GM12874 (cell line): ENCODE measurements at regions not wholly inside any gene's neighbourhood (a gene's known extent, or its start where the extent isn't known, plus 50 kb on each side); places are given as distances from the start of the nearest gene placed in this dataset.

ENCODE experiments used
- TF ChIP-seq, protein P1 (sequence below): IDR thresholded peaks from 2 replicates; pipeline ENCODE4 v1.5.1; 2011; ENCODE audit warnings: low read depth, mild to moderate bottlenecking, control low read depth, low read length, moderate library complexity; ENCODE audit not compliant: insufficient read depth

DNA sequence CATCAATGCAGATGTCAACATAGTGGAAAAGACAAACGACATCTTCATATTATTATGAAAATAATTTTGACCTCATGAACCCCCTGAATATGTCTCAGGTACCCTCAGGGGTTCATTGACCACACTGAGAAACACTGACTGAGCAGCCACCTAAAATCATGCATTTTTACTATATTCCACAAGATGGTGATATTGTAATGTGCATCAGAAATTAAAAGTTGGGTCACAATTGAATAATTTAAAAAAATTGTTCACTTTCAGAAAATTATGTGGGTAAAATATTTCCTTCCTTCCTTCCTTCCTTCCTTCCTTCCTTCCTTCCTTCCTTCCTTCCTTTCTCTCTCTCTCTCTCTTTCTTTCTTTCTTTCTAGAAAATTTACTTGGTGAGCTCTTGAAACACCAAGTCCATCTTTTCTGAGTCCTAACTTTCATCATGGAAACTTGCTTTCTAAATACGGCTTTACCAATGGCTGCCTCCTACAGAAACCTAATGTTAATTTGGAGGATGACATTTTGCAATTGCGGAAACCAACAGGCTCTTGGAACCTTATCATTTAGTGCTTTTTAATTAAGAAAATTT, 103.6 kb downstream of the RTL3 start:
- TF ChIP-seq, protein P1, sequence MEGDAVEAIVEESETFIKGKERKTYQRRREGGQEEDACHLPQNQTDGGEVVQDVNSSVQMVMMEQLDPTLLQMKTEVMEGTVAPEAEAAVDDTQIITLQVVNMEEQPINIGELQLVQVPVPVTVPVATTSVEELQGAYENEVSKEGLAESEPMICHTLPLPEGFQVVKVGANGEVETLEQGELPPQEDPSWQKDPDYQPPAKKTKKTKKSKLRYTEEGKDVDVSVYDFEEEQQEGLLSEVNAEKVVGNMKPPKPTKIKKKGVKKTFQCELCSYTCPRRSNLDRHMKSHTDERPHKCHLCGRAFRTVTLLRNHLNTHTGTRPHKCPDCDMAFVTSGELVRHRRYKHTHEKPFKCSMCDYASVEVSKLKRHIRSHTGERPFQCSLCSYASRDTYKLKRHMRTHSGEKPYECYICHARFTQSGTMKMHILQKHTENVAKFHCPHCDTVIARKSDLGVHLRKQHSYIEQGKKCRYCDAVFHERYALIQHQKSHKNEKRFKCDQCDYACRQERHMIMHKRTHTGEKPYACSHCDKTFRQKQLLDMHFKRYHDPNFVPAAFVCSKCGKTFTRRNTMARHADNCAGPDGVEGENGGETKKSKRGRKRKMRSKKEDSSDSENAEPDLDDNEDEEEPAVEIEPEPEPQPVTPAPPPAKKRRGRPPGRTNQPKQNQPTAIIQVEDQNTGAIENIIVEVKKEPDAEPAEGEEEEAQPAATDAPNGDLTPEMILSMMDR: no peak

DNA sequence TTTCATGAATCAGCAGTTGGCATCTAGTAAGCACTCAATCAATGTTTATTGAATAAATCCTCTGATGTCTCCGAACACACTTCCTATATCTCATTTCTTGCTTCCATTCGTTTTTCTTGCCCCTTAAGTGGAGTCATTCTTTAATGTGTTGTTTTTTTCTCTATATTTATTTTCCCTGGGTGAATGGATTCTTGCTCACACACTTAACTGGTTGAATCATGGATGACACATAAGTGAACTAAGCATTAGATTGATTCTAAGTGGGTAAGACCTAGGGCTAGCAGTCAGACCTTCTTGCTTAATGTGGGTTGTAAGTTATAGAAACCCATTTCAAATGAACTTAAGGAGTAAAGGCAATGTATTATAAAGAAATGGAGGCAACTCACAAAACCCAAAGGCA, 111.1 kb downstream of the RTL3 start:
- TF ChIP-seq, protein P1: no peak

DNA sequence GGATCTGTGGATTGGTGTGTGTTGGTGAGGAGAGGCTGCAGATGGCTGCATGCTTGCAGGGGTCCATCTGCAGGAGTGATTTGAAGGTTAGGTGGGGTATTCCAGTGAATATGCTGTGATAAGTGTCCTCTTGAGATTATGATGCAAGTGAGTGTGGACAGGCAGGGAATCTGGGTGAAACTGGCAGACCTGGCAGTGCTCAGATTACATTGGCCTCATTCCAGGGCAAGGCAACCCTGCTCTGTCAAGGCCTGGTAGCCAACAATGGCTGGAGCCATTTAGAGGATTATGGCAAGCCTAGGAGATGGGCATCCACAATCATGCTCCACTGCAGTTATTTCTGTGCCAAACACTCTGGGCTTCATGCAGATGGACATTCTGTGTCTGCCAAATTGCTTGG, 113.9 kb downstream of the RTL3 start:
- TF ChIP-seq, protein P1: no peak

DNA sequence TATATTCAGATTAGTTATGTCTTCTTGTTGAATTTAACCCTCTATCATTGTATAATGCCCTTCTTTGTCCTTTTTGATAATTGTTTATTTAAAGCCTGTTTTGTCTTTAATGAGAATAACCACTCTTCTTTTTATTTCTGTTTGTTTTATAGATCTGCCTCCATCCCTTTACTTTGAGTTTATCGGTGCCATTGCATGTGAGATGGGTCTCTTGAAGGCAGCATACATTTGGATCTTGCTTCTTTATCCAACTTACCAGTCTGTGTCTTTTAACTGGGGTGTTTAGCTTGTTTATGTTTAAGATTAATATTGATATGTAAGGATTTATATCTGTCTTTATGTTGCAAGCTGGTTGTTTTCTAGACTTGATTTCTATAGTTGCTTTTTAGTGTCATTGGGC, 115.8 kb downstream of the RTL3 start:
- TF ChIP-seq, protein P1: no peak

DNA sequence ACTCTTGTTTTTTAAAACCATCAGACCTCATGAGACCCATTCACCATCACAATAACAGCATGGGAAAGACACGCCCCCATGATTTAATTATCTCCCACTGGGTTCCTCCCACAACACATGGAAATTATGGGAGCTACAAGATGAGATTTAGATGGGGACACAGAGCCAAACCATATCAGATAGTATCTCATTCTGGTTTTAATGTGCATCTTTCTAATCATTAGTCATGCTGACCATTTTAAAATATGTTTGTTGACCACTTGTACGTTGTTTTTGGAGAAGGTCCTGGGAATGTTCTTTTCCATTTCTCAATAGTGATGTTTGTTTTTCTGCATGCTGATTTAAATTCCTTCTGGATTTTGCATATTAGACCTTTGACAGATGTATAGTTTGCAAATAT, 119.0 kb downstream of the RTL3 start:
- TF ChIP-seq, protein P1: no peak

DNA sequence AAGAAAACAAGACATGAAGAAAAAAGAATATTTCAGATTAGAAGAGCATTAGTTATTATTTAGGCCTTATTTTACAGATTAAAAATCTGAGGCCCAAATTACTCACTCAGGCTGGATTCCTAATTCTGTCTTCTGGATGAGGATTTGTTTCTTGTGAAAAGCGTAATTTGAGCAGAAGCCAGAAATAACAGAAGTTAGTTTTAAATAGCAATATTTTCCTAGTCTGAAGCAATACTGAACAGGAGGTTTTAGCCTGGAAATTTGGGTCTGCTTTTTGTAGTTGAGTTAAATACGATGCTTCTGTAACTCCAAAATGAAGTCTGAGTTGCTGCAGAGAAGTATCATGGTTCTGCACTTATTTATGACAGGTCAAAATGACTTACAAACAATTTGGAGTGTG, 124.9 kb downstream of the RTL3 start:
- TF ChIP-seq, protein P1: no peak

DNA sequence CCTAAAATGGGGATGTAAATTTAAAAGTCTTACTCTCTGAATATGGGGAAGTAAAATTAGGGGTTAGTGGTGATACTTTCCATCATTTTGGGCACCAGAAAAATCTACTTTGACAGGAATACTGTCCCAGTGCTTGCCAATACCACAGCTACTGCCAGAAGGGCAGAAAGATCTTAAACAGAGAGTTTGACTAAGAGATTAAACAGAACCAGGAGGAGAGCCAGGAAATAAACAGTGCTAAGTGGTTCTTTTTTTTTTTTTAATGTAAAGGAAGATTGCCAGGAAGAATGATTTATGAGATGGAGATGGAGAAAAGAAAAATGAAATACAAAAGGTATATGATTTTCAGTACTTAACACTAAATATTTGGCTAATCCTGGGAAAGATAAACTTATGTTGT, 126.8 kb downstream of the RTL3 start:
- TF ChIP-seq, protein P1: no peak

DNA sequence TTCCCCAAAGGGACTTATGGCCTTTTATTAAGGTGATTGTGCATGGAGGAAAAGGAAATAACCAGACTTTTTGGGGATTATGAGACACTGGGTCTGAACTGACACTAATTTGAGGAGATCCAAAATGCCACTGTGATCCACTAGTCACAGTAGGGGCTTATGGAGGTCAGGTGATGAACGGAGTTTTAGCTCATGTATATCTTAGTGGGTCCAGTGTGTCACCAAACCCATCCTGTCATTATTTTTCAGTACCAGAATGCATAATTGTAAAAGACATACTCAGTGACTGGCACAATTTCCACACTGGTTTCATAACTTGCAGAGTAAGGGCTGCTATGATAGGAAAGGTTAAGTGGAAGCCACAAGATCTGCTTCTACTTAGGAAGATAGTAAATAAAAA, 131.3 kb downstream of the RTL3 start:
- TF ChIP-seq, protein P1: no peak
